GM12872 (cell line): ENCODE measurements at regions not wholly inside any gene's neighbourhood (a gene's known extent, or its start where the extent isn't known, plus 50 kb on each side); places are given as distances from the start of the nearest gene placed in this dataset.

Source experiments
- TF ChIP-seq, protein P1 (sequence below): IDR thresholded peaks from 3 replicates; pipeline ENCODE4 v1.5.1; 2011; ENCODE audit warnings: low read depth, mild to moderate bottlenecking, low read length, moderate library complexity; ENCODE audit not compliant: insufficient read depth

DNA sequence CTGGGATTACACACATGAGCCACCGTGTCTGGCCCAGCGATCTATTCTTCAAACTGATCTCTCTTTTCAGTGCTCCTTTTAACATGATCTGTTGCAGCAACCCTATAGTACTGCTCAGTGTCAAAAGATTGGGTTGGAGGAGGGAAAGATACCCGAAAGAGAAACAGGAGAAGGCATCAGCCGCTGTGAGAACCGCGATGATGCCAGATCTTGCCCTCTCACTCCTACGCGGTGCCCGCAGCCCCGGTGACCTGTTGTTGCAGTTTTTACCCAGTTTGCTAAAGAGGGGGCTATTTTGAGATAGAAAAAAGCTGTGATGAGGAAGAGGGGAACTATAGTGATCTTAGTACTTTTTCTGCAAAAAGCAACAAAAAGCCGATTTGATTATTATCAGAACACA is 335.5 kb downstream of the KCNS3 start:
- TF ChIP-seq, protein P1, sequence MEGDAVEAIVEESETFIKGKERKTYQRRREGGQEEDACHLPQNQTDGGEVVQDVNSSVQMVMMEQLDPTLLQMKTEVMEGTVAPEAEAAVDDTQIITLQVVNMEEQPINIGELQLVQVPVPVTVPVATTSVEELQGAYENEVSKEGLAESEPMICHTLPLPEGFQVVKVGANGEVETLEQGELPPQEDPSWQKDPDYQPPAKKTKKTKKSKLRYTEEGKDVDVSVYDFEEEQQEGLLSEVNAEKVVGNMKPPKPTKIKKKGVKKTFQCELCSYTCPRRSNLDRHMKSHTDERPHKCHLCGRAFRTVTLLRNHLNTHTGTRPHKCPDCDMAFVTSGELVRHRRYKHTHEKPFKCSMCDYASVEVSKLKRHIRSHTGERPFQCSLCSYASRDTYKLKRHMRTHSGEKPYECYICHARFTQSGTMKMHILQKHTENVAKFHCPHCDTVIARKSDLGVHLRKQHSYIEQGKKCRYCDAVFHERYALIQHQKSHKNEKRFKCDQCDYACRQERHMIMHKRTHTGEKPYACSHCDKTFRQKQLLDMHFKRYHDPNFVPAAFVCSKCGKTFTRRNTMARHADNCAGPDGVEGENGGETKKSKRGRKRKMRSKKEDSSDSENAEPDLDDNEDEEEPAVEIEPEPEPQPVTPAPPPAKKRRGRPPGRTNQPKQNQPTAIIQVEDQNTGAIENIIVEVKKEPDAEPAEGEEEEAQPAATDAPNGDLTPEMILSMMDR, result no peak

DNA sequence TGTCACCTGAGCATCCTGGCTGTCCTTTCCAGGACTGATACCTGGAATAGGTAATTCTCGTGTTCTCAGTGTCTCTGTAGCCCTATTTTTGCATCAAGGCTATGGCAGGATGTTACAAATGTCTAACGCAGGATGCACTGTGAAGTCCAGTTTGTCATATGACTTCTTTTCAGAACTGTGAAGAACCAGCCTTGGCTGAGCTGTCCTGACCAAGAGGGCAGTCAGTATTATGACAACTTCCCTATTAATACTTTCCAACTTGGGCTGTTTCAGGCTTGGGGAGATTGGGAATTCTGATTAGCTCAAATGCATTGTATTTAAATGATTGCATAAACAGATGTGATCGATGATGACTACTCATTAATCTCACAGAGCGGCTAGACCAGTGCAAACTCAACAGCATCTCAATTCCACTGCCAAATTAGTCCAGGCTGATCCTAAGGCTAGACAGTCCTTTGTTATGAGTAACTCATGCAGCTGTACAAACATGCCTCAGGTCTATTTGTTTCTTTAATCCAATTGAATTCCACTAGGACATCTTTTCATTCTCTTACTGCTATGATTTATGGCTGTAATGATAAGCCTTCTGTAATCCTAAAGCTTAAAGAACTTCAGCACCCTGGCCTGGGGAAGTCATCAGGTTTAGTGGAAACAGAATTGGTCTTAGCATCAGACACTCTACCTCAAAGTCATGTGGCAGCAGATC is 331.6 kb downstream of the KCNS3 start:
- TF ChIP-seq, protein P1, result no peak

DNA sequence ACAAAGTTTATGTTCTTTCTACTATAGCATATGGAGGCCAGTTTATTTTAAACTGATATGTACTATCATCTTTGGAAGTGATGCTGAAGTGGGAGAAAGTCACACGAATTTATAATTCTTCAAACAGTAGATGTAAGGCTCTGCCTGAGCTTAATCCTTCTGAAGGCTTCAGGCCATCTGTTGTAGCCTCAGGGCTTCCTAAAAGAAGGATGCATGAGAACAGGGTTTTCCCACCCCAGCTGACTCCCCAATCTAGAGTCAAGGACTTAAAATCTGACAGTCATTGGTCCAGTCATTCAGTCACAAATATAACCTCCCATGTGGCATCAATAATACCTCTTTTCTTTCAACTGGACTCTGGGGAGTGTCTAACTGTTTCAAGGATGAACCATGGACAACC is 330.5 kb downstream of the KCNS3 start:
- TF ChIP-seq, protein P1, result no peak

DNA sequence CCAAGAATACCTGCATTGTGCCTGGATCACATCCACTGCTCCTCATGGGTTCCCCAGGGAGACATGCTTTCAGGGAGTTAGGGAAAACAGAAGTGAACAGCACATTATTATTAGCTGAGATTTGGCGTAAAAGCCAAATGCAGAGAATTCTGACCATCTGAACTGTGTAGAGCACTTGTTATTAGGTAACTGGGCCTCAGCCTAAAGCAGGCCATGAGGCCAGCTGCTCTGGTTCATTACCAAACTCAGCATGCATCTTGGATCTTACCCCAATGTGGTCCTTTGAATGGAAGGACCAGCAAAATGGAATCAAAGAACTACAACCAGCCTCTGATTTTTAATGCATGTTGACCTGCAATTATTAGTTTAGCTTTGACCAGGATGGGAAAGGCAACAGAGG is 322.3 kb downstream of the KCNS3 start:
- TF ChIP-seq, protein P1, result no peak

DNA sequence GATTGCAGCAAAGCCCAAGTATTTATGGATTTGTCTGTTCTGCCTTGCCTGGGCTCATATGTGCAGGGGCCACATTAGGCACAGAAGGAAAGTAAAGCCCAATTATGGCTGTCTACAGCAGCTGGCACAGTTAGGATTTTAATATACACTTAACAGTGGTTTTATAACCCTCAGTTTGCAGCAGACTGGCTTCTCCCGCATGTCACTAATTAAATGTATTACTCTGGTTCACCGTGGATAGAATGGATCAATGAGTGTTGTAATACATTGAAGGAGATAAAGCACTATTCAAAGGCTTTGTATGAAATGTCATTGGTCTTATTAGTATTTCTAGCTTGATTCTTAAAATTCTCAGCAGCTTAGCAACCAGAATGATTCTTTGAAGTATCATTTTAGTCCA is 320.2 kb downstream of the KCNS3 start:
- TF ChIP-seq, protein P1, result no peak

DNA sequence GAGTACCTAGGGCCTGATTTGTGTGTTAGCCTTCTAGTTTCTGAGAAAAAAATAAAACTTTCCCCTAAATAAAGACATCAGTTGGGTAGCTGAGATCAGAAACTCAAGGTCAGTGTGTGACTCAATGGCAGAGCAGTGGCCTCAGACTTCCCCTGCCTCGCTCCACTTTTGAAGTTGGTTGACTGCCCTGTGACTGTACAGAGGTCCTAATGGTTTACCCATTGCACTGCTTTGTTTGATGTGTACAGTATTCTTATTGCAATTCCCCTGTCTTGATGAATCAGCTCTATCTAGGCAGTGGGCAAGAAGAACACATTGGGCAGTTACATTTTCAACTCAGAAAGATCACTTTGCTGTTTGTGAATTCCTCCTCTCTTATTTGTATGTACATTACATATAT is 315.7 kb downstream of the KCNS3 start:
- TF ChIP-seq, protein P1, result no peak

DNA sequence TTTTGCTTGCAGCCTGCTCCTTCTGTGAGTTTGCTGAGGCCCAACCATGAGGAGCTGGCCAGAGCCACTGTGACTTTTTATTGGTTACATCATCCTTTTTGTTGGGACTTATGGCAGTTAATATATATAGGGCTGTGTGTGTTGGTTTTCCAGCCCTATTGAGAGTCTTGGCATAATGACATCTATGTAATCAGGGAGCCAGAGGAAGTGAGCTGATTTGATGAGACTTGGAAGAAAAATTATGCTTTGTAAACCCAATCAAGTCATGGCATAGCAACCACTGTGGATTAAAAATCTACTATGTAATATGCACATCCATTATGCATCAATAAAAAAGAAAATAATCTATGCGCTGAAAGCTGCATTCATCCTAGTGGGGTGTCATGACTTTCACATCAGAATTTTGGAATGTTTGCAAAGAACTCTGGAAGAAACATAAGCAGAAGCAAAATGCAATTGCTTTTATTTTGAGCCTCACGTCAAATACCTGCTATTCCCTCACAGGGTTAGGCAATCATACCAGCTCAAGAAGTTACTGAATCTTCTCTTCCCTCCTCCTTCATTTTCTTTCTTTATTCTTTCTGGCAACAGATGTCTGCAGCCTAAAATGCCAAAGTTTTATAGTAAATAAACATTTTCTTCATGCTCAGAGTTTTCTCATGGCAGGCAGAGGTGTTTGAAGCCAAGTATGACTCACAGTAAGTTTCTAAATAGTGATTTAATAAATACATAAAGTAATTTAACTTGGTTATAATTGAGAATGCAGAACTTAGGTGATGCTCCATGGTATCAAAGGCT is 308.5 kb downstream of the KCNS3 start:
- TF ChIP-seq, protein P1, result no peak
